Rectal smooth muscle tissue (tissue), 1 donor: ENCODE measurements at regions not wholly inside any gene's neighbourhood (a gene's known extent, or its start where the extent isn't known, plus 50 kb on each side); places are given as distances from the start of the nearest gene placed in this dataset.

ENCODE experiments used
- H3K27ac ChIP-seq: one replicate; pipeline ENCODE4 v1.7.0; 2013; ENCODE audit warnings: low read depth, low read length, inconsistent platforms
- H3K27me3 ChIP-seq: one replicate; pipeline ENCODE4 v1.7.0; 2013; ENCODE audit warnings: low read length; ENCODE audit not compliant: control insufficient read depth, insufficient read depth
- H3K36me3 ChIP-seq: one replicate; pipeline ENCODE4 v1.7.0; 2013; ENCODE audit warnings: low read length; ENCODE audit not compliant: control insufficient read depth, insufficient read depth
- H3K4me1 ChIP-seq: one replicate; pipeline ENCODE4 v1.7.0; 2013; ENCODE audit warnings: low read length; ENCODE audit not compliant: control insufficient read depth, insufficient read depth
- H3K4me3 ChIP-seq: one replicate; pipeline ENCODE4 v1.7.0; 2013; ENCODE audit warnings: low read length
- H3K9ac ChIP-seq: one replicate; pipeline ENCODE4 v1.7.0; 2013; ENCODE audit warnings: low read length

DNA sequence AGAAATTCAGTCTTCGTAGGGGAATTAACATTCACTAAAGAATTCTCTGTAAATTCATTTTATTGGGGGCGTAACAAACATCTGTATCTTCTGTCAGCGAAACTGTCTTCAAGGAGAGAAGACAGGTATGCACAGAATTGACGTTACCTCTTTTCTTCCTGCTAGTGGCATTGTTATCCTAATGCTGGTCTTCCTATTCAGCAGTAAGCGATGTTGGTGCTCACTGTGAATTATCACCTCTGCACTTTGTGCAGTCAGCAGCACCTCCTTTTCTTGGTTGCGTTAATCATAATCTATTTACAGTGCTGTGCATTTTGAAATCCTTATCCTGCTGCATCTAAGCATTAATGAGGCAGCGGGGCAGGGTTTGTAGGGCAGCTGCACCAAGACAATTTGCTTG lies 362.3 kb downstream of the SLC4A3 start:
- Histone ChIP-seq H3K4me3 (no peak overlapping the region), H3K4me1 (no peaks in the 10 kb centered on the region), H3K27ac (no peak overlapping the region), H3K9ac (no peak overlapping the region), H3K27me3 (no peaks in the 10 kb centered on the region), H3K36me3 (no peaks in the 10 kb centered on the region)

DNA sequence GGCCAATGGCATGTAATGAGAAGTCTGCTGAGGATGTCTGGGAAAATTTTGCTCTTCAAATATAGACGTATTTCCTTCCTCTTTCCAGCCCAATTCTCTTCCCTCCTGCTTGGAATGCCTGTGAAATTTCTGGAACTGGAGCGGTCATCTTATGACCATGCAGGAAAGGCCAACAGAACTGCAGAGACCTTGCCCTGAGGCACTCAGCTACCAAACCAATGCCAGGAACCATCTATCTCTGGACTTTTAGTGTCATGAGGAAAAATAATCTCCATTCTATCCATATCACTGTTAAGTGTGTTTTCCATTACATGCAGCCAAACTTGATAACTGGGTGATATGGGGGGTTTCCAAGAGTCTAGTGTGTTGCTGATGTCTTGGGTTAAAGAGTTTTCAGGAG lies 363.7 kb downstream of the SLC4A3 start:
- Histone ChIP-seq H3K27ac (no peak overlapping the region), H3K4me3 (no peak overlapping the region), H3K27me3 (no peaks in the 10 kb centered on the region), H3K4me1 (no peaks in the 10 kb centered on the region), H3K9ac (no peak overlapping the region), H3K36me3 (no peaks in the 10 kb centered on the region)

DNA sequence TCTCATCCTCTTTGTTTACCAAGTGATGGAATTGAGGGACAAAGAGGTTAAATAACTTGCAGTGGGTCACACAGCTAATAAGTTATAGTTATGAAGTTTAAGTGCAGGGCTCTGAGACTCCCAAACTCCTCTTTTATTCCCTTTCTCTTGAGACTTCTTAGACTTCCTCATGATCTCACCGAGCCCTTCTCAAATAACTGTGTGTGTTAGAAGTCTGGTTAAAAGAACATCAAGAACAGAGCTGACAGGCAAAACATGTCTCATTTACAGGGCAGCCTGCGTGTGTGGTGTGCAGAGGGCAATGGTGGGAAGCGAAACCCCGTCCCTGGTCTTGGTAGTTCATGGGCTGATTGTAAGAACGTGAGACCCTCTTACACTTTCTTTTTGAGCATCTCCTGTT lies 368.0 kb downstream of the SLC4A3 start:
- Histone ChIP-seq H3K36me3 (no peaks in the 10 kb centered on the region), H3K27ac (no peak overlapping the region), H3K27me3 (no peaks in the 10 kb centered on the region), H3K4me1 (no peaks in the 10 kb centered on the region), H3K4me3 (no peak overlapping the region), H3K9ac (no peak overlapping the region)

DNA sequence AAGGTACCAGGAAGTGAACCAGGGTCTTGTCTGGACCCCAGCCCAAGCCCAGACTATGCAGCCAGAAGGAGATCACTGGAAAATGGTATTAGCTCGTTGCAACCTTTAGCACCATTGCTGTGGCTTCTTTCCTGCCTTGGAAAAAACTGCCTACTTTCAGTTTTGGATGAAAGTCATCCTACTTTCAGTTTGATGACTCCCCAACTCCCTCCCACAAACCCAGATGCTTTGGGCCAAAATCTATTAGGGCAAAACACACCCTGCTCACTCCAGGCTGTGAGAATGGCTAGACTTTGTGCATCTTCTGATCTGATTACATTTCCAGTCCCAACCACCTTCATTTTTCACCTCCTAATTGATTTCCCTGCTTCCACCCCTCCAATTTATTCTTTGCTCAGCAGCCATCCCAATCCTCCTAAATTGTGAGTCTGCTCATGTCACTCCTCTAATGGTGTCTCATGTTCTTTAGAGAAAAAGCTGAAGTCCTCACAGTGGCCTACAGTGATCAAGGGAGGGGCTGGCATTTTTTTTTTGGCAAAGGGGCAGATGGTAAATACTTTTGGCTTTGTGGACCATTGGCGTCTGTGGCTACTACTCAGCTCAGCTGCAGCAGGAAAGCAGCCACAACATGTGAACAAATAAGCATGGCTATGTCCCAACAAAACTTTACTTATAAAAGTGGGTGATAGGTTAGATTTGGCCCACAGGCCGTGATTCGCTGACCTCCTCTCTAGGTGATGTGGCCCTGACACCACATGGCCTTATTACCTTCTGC lies 368.7 kb downstream of the SLC4A3 start:
- H3K4me1 ChIP-seq, result no peaks in the 10 kb centered on the region
- no peak overlapping the region for H3K27ac ChIP-seq
- H3K4me3 ChIP-seq, result no peak overlapping the region
- H3K36me3 ChIP-seq, result no peaks in the 10 kb centered on the region
- no peaks in the 10 kb centered on the region for H3K27me3 ChIP-seq
- no peak overlapping the region for H3K9ac ChIP-seq

DNA sequence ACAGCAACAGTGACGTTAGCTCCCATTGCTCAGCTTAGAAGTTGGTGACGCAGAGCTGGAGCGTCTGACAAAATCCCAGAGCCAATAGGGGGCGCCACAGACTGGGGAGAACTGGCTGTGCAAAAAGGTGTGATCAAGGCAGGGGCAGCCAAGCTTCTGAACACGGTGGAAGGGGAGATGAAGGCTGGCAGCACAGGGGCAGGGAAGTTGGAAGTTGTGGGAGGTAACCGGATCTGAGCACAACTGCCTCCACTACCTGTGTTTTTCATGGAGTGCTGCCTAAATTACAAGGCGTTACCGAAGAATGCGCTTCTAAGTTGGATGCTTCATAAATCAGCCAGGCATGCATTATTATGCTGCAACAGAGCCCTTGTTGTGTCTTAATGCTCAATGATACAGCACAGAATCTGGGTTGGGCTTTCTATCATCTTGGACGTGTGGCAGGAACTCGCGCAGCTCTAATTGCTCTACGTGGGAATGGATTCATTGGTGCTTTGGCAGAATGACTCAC lies 370.0 kb downstream of the SLC4A3 start:
- Histone ChIP-seq H3K27ac (no peak overlapping the region), H3K36me3 (no peaks in the 10 kb centered on the region), H3K27me3 (no peaks in the 10 kb centered on the region), H3K4me3 (no peak overlapping the region), H3K9ac (no peak overlapping the region), H3K4me1 (no peaks in the 10 kb centered on the region)

DNA sequence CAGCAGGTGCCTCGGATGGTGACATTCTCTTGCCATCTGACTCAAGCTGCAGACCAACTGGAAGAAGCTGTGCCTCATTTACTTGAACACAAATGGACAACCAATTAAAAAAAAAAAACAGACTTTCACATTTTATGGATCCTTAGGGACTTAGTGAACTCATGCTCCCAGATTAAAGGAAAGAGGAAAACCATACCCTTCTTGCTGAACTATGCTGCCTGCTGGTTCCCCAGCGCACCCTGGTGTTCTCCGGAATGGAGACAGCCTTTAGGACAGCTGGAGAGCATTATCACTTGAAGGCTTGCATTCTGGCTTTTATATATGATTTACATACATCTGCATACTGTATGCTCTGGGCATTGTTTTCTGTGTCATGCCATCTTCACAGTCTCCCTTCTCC lies 370.7 kb downstream of the SLC4A3 start:
- H3K9ac ChIP-seq, result no peak overlapping the region
- no peaks in the 10 kb centered on the region for H3K36me3 ChIP-seq
- no peaks in the 10 kb centered on the region for H3K4me1 ChIP-seq
- H3K27ac ChIP-seq, result no peak overlapping the region
- H3K4me3 ChIP-seq, result no peak overlapping the region
- no peaks in the 10 kb centered on the region for H3K27me3 ChIP-seq

DNA sequence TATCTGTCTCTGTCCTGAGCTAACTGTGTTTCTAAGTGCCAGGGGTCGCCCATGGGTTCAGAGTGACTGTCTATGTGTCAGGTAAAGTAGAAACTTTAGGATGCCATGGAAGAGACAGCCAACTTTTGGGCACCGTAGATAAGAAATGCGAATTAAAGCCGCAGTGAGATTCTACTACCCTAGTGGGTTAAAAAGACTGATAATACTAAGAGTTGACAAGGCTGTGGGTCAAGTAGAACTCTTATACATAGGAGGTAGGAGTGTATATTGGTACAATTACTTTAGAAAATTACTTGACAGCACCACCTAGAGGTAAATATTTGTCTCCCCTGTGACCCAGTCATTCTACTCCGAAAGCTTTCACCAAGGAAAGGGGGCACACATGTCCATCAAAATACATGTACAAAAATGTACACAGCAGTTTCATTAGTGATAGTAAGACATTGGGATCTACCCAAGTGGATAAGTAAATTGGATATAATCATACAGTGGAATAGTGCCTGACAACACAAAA lies 371.3 kb downstream of the SLC4A3 start:
- no peaks in the 10 kb centered on the region for H3K27me3 ChIP-seq
- no peaks in the 10 kb centered on the region for H3K4me1 ChIP-seq
- no peak overlapping the region for H3K9ac ChIP-seq
- H3K27ac ChIP-seq, result no peak overlapping the region
- H3K4me3 ChIP-seq, result no peak overlapping the region
- no peaks in the 10 kb centered on the region for H3K36me3 ChIP-seq

DNA sequence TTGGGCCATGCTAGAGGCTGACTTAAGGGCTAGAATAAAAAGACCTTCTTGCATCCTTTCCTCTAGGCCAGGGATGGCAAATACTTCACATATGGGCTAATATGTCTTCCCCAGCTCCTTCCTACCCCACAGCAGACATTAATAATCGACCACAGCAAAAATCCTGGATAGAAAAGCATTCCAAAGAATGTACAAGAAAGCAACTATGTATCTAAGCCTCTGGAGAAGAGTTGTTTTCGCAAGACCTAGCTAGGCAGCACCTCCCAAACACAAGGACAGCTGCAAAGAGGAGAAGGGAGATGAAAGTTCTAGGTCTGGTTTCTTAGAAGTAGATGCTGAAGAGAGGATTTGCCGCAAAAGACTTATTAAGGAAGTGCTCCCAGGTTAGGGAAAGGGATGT lies 372.6 kb downstream of the SLC4A3 start:
- Histone ChIP-seq H3K36me3 (no peaks in the 10 kb centered on the region), H3K4me1 (no peaks in the 10 kb centered on the region), H3K27ac (no peak overlapping the region), H3K27me3 (no peaks in the 10 kb centered on the region), H3K9ac (no peak overlapping the region), H3K4me3 (no peak overlapping the region)

DNA sequence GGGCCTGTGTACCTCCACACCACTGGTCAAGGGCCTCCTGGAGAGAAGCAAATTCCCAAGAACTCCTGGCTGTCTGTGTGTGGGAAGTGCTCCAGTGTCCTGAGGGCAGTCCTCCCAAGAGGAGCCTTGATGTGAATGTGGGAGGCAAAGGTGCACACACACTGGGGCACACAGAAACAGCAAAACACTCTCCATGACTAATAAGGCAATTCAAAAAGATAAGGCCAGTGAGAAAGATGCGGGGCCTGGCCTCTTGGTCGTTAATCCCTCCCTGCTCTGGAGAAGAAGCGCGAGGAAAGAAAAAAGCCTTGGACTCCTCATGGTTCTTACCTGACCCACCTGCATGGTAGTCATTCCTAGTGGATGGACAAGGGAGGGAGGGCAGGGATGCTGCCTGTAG lies 373.2 kb downstream of the SLC4A3 start:
- Histone ChIP-seq H3K36me3 (no peaks in the 10 kb centered on the region), H3K27ac (no peak overlapping the region), H3K4me3 (no peak overlapping the region), H3K4me1 (no peaks in the 10 kb centered on the region), H3K27me3 (no peaks in the 10 kb centered on the region), H3K9ac (no peak overlapping the region)

DNA sequence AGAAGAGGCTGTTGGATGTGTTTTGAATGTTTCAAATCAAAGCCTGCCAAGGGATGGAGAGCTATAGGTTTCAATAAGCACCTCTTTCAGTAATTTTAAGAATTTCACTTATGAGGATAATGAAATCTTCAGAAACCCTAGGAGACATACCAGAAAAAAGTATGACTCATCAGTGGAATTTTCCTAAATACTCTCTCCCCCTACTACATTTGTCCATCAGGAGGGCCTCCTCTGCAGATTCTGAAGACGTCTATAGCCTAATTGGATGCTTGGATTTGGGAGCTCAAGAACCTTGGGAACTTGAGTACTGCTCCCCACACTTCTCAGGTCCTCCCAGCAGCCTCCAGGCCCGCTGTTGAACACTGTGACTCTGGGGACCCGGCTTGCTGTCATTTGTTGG lies 374.3 kb downstream of the SLC4A3 start:
- H3K9ac ChIP-seq, result no peak overlapping the region
- no peak overlapping the region for H3K4me3 ChIP-seq
- no peaks in the 10 kb centered on the region for H3K36me3 ChIP-seq
- H3K27ac ChIP-seq, result no peak overlapping the region
- H3K27me3 ChIP-seq, result no peaks in the 10 kb centered on the region
- no peaks in the 10 kb centered on the region for H3K4me1 ChIP-seq

DNA sequence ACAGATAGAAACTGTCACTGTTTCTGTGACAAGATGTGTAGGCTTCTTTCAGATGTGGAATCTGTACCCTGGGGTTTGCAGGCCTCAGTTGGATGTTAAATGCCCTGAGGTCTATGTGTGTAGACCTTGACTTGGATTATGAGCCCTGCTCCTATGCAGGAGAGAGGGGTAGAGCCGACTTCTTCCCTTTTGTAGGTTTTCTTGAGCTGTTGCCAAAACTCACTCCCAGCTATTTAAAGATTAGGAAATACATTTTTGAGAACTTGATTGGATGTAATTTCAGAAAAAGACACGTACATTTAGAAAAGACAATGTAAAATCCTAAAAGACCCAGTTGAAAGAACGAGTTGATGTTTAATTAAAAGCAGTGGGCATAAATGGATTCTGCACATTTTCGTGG lies 374.8 kb downstream of the SLC4A3 start:
- Histone ChIP-seq H3K4me3 (no peak overlapping the region), H3K36me3 (no peaks in the 10 kb centered on the region), H3K27ac (no peak overlapping the region), H3K9ac (no peak overlapping the region), H3K27me3 (no peaks in the 10 kb centered on the region), H3K4me1 (no peaks in the 10 kb centered on the region)

DNA sequence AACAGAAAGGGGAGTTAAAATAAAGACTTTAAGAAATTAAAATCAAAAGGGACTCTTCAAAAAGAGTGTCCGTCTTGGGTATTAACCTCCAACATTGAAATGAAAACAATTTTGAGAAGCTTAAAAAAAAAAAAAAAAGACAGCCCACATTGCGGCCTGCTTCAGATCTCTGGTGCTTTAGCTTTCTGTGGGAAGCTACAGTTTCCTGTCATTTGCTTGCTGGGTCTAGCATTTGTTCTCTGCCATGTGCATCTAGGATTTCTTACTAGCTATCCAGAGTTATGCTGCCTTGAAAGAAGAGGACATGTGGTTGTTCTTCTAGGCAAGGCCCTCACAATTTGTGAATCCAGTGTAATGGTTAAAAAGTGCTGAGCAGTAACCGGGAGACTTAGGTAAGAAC lies 375.3 kb downstream of the SLC4A3 start:
- H3K9ac ChIP-seq, result no peak overlapping the region
- H3K27ac ChIP-seq, result no peak overlapping the region
- H3K4me3 ChIP-seq, result no peak overlapping the region

DNA sequence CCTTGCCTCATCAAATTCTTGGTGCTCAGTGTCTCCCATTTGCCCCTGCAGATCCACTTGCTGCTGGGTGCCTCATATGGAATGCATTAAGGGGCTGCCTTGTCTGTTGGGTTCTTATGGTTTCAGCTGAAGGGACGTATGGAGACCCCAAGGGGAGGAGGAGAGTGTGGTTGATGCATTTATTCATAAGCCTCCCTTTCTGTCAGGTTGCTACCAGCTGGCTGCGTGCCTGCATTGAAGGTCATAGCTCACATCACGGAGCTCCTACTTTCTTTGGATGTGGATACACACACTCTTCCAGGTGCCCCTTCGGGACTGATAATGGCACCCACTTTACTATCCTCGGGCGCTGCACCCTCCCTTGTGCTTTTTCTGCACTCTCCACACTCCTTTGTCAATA lies 377.9 kb downstream of the SLC4A3 start:
- Histone ChIP-seq H3K4me3 (no peak overlapping the region), H3K4me1 (no peaks in the 10 kb centered on the region), H3K36me3 (no peaks in the 10 kb centered on the region), H3K27me3 (no peaks in the 10 kb centered on the region), H3K9ac (no peak overlapping the region), H3K27ac (no peak overlapping the region)

More for the DNA sequence above, 375.3 kb downstream of the SLC4A3 start:
- Histone ChIP-seq H3K36me3 (no peaks in the 10 kb centered on the region), H3K27me3 (no peaks in the 10 kb centered on the region), H3K4me1 (no peaks in the 10 kb centered on the region)
